HepG2 (cell line): ENCODE measurements at regions not wholly inside any gene's neighbourhood (a gene's known extent, or its start where the extent isn't known, plus 50 kb on each side); places are given as distances from the start of the nearest gene placed in this dataset.

Source experiments
- SUZ12 ChIP-seq: fragments of 150-350 bp; IDR thresholded peaks from 2 replicates; pipeline ENCODE4 v1.6.1; 2014; ENCODE audit warnings: low read depth, low read length
- ZNF619 ChIP-seq: sonication (generic); formaldehyde crosslinking; IDR thresholded peaks from 2 replicates; pipeline ENCODE4 v1.4.0; 2020; ENCODE audit warnings: mild to moderate bottlenecking, missing genetic modification reagents
- ZNF775 ChIP-seq: sonication (generic); formaldehyde crosslinking; IDR thresholded peaks from 2 replicates; pipeline ENCODE4 v1.4.0; 2020; ENCODE audit warnings: missing genetic modification reagents, mild to moderate bottlenecking, moderate library complexity, borderline replicate concordance

GRCh38 chr17:71149607-71150006 lies 971.2 kb upstream of the SOX9 start:
- no peak for TF ChIP-seq ZNF775 (CRISPR knock-in tag)
- TF ChIP-seq SUZ12: no peak
- TF ChIP-seq ZNF619 (CRISPR knock-in tag): no peak
